ENCODE measurements at regions not wholly inside any gene's neighbourhood (a gene's known extent, or its start where the extent isn't known, plus 50 kb on each side); places are given as distances from the start of the nearest gene placed in this dataset.

DNA sequence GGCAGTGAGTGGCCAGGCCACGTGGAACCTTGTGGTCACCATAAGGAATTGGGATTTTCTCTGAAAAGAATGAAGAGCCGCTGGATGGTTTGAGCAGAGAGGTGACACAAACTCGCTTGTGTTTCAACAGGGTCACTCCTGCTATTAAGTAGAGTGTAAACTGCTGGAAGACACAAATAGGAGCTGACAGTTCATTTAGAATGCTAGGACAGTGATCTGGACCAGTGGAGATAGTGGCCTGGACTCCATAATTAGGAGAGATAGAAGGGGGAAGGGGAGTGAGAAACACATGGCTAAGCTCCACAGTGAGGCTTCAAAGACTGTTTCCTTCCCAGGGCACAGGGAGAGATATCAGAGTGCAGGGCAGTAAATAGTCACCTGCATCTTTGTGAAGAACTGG, 381.1 kb upstream of the ST6GAL2 start:
- no peak for TF ChIP-seq POLR2A (IDR thresholded peaks at IDR 0.05)
- TF ChIP-seq, protein P1, sequence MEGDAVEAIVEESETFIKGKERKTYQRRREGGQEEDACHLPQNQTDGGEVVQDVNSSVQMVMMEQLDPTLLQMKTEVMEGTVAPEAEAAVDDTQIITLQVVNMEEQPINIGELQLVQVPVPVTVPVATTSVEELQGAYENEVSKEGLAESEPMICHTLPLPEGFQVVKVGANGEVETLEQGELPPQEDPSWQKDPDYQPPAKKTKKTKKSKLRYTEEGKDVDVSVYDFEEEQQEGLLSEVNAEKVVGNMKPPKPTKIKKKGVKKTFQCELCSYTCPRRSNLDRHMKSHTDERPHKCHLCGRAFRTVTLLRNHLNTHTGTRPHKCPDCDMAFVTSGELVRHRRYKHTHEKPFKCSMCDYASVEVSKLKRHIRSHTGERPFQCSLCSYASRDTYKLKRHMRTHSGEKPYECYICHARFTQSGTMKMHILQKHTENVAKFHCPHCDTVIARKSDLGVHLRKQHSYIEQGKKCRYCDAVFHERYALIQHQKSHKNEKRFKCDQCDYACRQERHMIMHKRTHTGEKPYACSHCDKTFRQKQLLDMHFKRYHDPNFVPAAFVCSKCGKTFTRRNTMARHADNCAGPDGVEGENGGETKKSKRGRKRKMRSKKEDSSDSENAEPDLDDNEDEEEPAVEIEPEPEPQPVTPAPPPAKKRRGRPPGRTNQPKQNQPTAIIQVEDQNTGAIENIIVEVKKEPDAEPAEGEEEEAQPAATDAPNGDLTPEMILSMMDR (IDR thresholded peaks at IDR 0.05), result no peak

Data from esophagus squamous epithelium (tissue), 4 donors.